GM18868 (cell line): ENCODE measurements at regions not wholly inside any gene's neighbourhood (a gene's known extent, or its start where the extent isn't known, plus 50 kb on each side); places are given as distances from the start of the nearest gene placed in this dataset.

Experiments used
- ATAC-seq: cut with Tn5 transposase; IDR thresholded peaks from one replicate; pipeline ENCODE4 v1.9.1; 2021; ENCODE audit warnings: mild to moderate bottlenecking, moderate library complexity; ENCODE audit not compliant: unreplicated experiment

- peak; percentile 42 for ATAC-seq
Measured at GRCh38 chr2:192327576-192327975, 132.8 kb upstream of the TMEFF2 start.

- no peak for ATAC-seq
Measured at GRCh38 chr2:192315543-192315942, 120.8 kb upstream of the TMEFF2 start.

- ATAC-seq = no peak
Measured at GRCh38 chr2:192314800-192315481, 120.2 kb upstream of the TMEFF2 start.

- no peak for ATAC-seq
Measured at GRCh38 chr2:192313773-192314172, 119.0 kb upstream of the TMEFF2 start.

- ATAC-seq = no peak
Measured at GRCh38 chr2:192311701-192312460, 117.1 kb upstream of the TMEFF2 start.

GRCh38 chr2:192307530-192307929, 112.8 kb upstream of the TMEFF2 start:
- no peak for ATAC-seq

GRCh38 chr2:192298664-192299063, 103.9 kb upstream of the TMEFF2 start:
- ATAC-seq = no peak

- no peak for ATAC-seq
Measured at GRCh38 chr2:192292478-192292877, 97.7 kb upstream of the TMEFF2 start.

- ATAC-seq = no peak
Measured at GRCh38 chr2:192288295-192288694, 93.6 kb upstream of the TMEFF2 start.

- no peak for ATAC-seq
Measured at GRCh38 chr2:192286093-192286701, 91.5 kb upstream of the TMEFF2 start.

GRCh38 chr2:192283450-192283849, 88.7 kb upstream of the TMEFF2 start:
- no peak for ATAC-seq

- no peak for ATAC-seq
Measured at GRCh38 chr2:192278701-192279100, 84.0 kb upstream of the TMEFF2 start.

GRCh38 chr2:192277494-192278109, 82.9 kb upstream of the TMEFF2 start:
- ATAC-seq = no peak

- ATAC-seq = no peak
Measured at GRCh38 chr2:192275632-192276031, 80.9 kb upstream of the TMEFF2 start.

GRCh38 chr2:192267484-192267883, 72.8 kb upstream of the TMEFF2 start:
- no peak for ATAC-seq

- no peak for ATAC-seq
Measured at GRCh38 chr2:192265751-192266150, 71.0 kb upstream of the TMEFF2 start.

GRCh38 chr2:192254444-192254843, 59.7 kb upstream of the TMEFF2 start:
- ATAC-seq = no peak

- no peak for ATAC-seq
Measured at GRCh38 chr2:192253692-192254091, 59.0 kb upstream of the TMEFF2 start.

- no peak for ATAC-seq
Measured at GRCh38 chr2:192250961-192251360, 56.2 kb upstream of the TMEFF2 start.

- no peak for ATAC-seq
Measured at GRCh38 chr2:192247456-192247855, 52.7 kb upstream of the TMEFF2 start.

- no peak for ATAC-seq
Measured at GRCh38 chr2:192246297-192246696, 51.6 kb upstream of the TMEFF2 start.

GRCh38 chr2:192245329-192245728, 50.6 kb upstream of the TMEFF2 start:
- ATAC-seq = no peak
